Lower lobe of right lung (tissue), 2 donors: ENCODE measurements at regions not wholly inside any gene's neighbourhood (a gene's known extent, or its start where the extent isn't known, plus 50 kb on each side); places are given as distances from the start of the nearest gene placed in this dataset.
A peak's percentile ranks its signal among the peaks of the same experiment; 100 is the strongest.

ENCODE experiments used
- ATAC-seq, 2 donors: fragments of 200-7000 bp; cut with Tn5 transposase; one replicate each; pipeline ENCODE4 v1.9.1; 2020 to 2022; ENCODE audit warnings: mild to moderate bottlenecking in 2 of 2, moderate library complexity in 2 of 2
- DNase-seq: peaks from one replicate; pipeline ENCODE4 v3.0.0-alpha.2; 2020
- H3K27ac ChIP-seq: fragments of 200-600 bp; one replicate; pipeline ENCODE4 v1.8.0; 2022
- H3K27me3 ChIP-seq: fragments of 200-600 bp; one replicate; pipeline ENCODE4 v1.8.0; 2022; ENCODE audit warnings: low read depth
- H3K36me3 ChIP-seq: fragments of 200-600 bp; one replicate; pipeline ENCODE4 v1.8.0; 2022; ENCODE audit warnings: mild to moderate bottlenecking
- H3K4me1 ChIP-seq: fragments of 200-600 bp; one replicate; pipeline ENCODE4 v1.8.0; 2022
- H3K4me3 ChIP-seq: fragments of 200-600 bp; one replicate; pipeline ENCODE4 v1.8.0; 2022; ENCODE audit warnings: mild to moderate bottlenecking
- H3K9me3 ChIP-seq: fragments of 200-600 bp; one replicate; pipeline ENCODE4 v1.8.0; 2022
- CTCF ChIP-seq: fragments of 200-600 bp; IDR thresholded peaks from one replicate; pipeline ENCODE4 v1.8.0; 2022; ENCODE audit warnings: antibody characterized with exemption, mild to moderate bottlenecking
- intact Hi-C: fragments of 100-400 bp; cut with DNase I; formaldehyde crosslinking; loops from one replicate; pipeline ENCODE4 v1.11.0; 2022
- donor health status: DM: no; HTN: yes; CAD: no; lungs with severe emphysema.

DNA sequence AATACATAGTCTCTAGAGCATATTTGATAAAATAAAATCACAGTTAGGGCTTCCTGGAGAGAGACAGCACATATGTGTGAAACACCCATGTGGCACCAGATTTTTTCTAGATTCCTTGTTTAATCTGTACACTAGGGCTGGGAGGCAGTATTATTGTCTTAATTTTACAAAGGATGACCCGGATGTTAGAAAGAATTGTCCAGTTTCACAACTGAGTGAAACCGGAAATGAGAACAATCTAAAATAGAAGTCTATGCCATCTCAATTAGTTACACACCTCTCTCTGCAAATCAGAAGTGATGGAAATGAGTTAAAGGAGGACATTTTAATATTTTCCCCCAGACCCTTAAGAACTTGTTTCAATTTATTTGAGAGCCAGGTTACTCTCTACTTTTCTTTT is 463.7 kb upstream of the DSEL start:
- Histone ChIP-seq H3K27ac (no peak overlapping the region), H3K4me3 (no peak overlapping the region), H3K9me3 (no peaks in the 10 kb centered on the region), H3K36me3 (no peaks in the 10 kb centered on the region), H3K4me1 (no peaks in the 10 kb centered on the region), H3K27me3 (no peaks in the 10 kb centered on the region)
- no peak for TF ChIP-seq CTCF
- no peak for ATAC-seq
- DNase-seq, result no peak
- intact Hi-C loops, result no loop called here

DNA sequence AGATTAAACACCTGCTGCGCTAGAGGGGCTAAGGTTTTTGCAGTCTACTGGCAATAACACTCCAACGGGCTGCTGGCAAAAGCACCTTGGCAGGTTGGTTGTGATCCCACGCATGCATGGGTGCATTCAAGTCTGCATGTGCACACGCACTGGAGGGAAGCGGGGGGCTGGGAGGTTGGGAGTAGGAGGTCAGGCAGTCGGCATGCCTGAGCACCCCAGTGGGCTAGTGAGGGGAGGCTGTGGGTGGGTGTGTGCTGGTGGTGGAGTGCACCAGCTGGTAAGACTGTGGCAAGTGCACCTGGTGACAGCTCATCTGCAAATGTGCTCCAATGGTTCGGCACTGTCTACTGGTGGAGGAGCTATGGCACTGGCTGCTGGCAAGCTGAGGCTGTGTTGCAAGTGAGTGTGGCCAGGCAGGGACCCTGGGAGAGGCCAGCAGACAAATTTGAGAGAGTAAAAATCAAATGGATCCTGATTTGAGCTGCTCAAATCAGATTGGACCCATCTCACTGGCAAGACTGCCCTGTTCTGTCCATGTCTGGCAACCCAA is 460.6 kb upstream of the DSEL start:
- Histone ChIP-seq H3K4me1 (no peaks in the 10 kb centered on the region), H3K36me3 (no peaks in the 10 kb centered on the region), H3K27ac (no peak overlapping the region), H3K4me3 (no peak overlapping the region), H3K9me3 (no peaks in the 10 kb centered on the region), H3K27me3 (no peaks in the 10 kb centered on the region)
- ATAC-seq (no peak), DNase-seq (peak; percentile 29)
- intact Hi-C loops, result no loop called here
- no peak for TF ChIP-seq CTCF

DNA sequence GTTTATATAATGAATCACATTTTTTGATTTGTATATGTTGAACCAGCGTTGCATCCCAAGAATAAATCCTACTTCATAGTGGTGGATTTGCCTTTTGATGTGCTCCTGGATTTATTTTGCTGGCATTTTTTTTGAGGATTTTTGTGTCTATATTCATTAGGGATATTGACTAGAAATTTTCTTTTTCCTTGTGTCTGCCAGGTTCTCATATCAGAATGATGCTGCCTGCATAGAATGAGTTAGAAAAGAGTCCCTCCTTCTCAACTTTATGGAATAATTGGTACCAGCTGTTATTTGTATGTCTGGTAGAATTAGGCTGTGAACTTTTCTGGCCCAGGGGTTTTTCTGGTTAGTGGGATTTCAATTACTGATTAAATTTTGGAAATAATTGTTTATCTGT is 457.4 kb upstream of the DSEL start:
- ATAC-seq (no peak), DNase-seq (no peak)
- intact Hi-C loops, result no loop called here
- Histone ChIP-seq H3K27ac (no peak overlapping the region), H3K36me3 (no peaks in the 10 kb centered on the region), H3K4me3 (no peak overlapping the region), H3K4me1 (no peaks in the 10 kb centered on the region), H3K27me3 (no peaks in the 10 kb centered on the region), H3K9me3 (no peaks in the 10 kb centered on the region)
- TF ChIP-seq CTCF, result no peak

- no peak for TF ChIP-seq CTCF
- no peak for DNase-seq
Measured at GRCh38 chr18:67969458-67969857, 452.9 kb upstream of the DSEL start.

GRCh38 chr18:67966224-67966623 is 449.7 kb upstream of the DSEL start:
- ATAC-seq, result peak in 1 of 2 donors; percentile 28
- no peak for DNase-seq
- Histone ChIP-seq H3K4me3 (no peak overlapping the region), H3K27ac (no peak overlapping the region), H3K36me3 (no peaks in the 10 kb centered on the region), H3K27me3 (no peaks in the 10 kb centered on the region), H3K4me1 (no peaks in the 10 kb centered on the region), H3K9me3 (no peaks in the 10 kb centered on the region)
- no peak for TF ChIP-seq CTCF
- intact Hi-C loops, result no loop called here

More at GRCh38 chr18:67969458-67969857, 452.9 kb upstream of the DSEL start:
- no peak for ATAC-seq
- intact Hi-C loops, result no loop called here
- H3K36me3 ChIP-seq, result no peaks in the 10 kb centered on the region
- H3K4me3 ChIP-seq, result no peak overlapping the region
- H3K4me1 ChIP-seq, result no peaks in the 10 kb centered on the region
- no peaks in the 10 kb centered on the region for H3K9me3 ChIP-seq
- no peaks in the 10 kb centered on the region for H3K27me3 ChIP-seq
- H3K27ac ChIP-seq, result no peak overlapping the region

GRCh38 chr18:67964462-67964861 is 447.9 kb upstream of the DSEL start:
- no peak overlapping the region for H3K27ac ChIP-seq
- no peaks in the 10 kb centered on the region for H3K9me3 ChIP-seq
- intact Hi-C loops, result no loop called here
- H3K36me3 ChIP-seq, result no peaks in the 10 kb centered on the region
- no peak overlapping the region for H3K4me3 ChIP-seq
- no peak for ATAC-seq
- no peak for DNase-seq
- H3K27me3 ChIP-seq, result no peaks in the 10 kb centered on the region
- no peaks in the 10 kb centered on the region for H3K4me1 ChIP-seq
- no peak for TF ChIP-seq CTCF
